ENCODE measurements at regions not wholly inside any gene's neighbourhood (a gene's known extent, or its start where the extent isn't known, plus 50 kb on each side); places are given as distances from the start of the nearest gene placed in this dataset.

DNA sequence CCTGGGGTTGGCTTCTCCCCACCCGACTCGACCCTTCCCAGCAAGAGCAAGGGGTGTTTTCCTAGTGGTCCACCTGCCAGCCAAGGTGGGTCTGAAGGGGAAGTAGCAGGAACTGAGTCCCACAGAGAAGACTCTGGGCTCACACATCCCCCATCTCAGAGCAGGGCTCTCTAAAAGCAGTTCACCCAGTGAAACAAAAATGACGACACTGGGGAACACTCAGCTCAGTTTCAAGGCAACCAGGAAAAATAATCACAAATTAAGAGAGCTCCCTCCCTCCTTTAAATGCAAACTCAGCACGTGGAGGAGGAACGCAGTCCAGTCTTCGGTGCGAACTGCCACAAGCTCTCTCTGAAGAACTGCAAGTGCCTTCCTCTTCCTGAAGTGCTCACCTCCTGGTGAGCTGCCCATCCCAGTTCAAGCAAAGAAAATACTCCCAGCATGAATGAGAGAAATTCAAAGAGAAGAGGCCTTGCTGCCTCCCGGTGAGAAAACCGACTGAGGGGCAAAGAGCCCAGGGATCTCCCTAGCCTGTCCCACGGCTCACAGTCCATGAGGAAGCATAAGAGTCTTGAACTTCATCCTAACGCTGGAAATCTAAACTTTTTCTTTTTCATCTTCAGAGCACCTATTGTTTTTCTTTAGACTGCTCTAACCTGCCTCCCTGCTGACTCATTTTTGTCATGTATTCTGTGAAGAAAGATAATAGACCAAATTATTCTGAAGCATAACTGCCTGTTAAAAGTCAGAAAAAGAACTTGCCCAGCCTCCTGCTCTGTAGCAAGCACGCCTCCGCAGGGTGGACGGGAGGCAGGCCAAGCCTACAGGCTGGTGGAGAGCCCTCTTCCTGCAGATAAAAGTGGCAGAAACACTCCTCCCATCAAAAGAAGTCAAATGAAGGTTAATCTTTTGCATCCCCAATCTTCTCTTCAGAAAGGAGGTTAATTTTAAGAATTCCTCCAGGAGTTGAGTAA is 281.4 kb downstream of the HHIPL2 start:
- Histone ChIP-seq H3K27ac (ENCODE audit: low read depth in 2 of 2, low read length in 1 of 2) (no peak overlapping the region), H3K9me3 (no peaks in the 10 kb centered on the region), H2AFZ (ENCODE audit: low read depth) (no peak overlapping the region), H3K36me3 (replicated peaks in 1 of 2; ENCODE audit: control insufficient read depth in 1 of 2, insufficient read depth in 2 of 2, low read length in 1 of 2) (no peaks in the 10 kb centered on the region), H3K79me2 (ENCODE audit: insufficient read depth) (no peaks in the 10 kb centered on the region), H3K9ac (no peak overlapping the region), H3K4me2 (no peak overlapping the region), H3K27me3 (ENCODE audit: insufficient read depth) (no peaks in the 10 kb centered on the region), H3K4me1 (ENCODE audit: control insufficient read depth in 1 of 2, insufficient read depth in 2 of 2, low read depth in 1 of 2, low read length in 1 of 2) (no peaks in the 10 kb centered on the region), H3F3A (replicated peaks; ENCODE audit: insufficient read depth) (no peaks in the 10 kb centered on the region), H3K9me2 (no peaks in the 10 kb centered on the region), H3K4me3 (ENCODE audit: low read depth in 2 of 2, low read length in 1 of 2) (no peak overlapping the region), H4K20me1 (ENCODE audit: insufficient read depth) (no peaks in the 10 kb centered on the region)
- ChIA-PET POLR2A (no interaction called here), CTCF (interaction anchor here (1.5 kb wide), 1 partner anchor 10 kb away, joined by 3 read pairs; no protein-coding TSS in a partner anchor)
- TF ChIP-seq, protein P1, sequence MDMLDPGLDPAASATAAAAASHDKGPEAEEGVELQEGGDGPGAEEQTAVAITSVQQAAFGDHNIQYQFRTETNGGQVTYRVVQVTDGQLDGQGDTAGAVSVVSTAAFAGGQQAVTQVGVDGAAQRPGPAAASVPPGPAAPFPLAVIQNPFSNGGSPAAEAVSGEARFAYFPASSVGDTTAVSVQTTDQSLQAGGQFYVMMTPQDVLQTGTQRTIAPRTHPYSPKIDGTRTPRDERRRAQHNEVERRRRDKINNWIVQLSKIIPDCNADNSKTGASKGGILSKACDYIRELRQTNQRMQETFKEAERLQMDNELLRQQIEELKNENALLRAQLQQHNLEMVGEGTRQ (IDR thresholded peaks at IDR 0.05; ENCODE audit: borderline replicate concordance, low read depth, low read length): no peak
- TF ChIP-seq RFX5 (IDR thresholded peaks at IDR 0.05; ENCODE audit: low read length): no peak
- TF ChIP-seq, protein P2, sequence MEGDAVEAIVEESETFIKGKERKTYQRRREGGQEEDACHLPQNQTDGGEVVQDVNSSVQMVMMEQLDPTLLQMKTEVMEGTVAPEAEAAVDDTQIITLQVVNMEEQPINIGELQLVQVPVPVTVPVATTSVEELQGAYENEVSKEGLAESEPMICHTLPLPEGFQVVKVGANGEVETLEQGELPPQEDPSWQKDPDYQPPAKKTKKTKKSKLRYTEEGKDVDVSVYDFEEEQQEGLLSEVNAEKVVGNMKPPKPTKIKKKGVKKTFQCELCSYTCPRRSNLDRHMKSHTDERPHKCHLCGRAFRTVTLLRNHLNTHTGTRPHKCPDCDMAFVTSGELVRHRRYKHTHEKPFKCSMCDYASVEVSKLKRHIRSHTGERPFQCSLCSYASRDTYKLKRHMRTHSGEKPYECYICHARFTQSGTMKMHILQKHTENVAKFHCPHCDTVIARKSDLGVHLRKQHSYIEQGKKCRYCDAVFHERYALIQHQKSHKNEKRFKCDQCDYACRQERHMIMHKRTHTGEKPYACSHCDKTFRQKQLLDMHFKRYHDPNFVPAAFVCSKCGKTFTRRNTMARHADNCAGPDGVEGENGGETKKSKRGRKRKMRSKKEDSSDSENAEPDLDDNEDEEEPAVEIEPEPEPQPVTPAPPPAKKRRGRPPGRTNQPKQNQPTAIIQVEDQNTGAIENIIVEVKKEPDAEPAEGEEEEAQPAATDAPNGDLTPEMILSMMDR (IDR thresholded peaks at IDR 0.05): no peak
- no peak for TF ChIP-seq POLR2AphosphoS5 (IDR thresholded peaks at IDR 0.05; ENCODE audit: low read depth, low read length)
- TF ChIP-seq TCF12 (IDR thresholded peaks at IDR 0.05): no peak
- no peak for TF ChIP-seq MXI1 (IDR thresholded peaks at IDR 0.05; ENCODE audit: low read depth, low read length)
- no peak for TF ChIP-seq ELF1 (IDR thresholded peaks at IDR 0.05)
- no peak for TF ChIP-seq RCOR1 (IDR thresholded peaks at IDR 0.05; ENCODE audit: low read length)
- no peak for TF ChIP-seq FOXJ3 (CRISPR knock-in tag; IDR thresholded peaks at IDR 0.05)
- no peak for TF ChIP-seq JUND (IDR thresholded peaks at IDR 0.05)
- TF ChIP-seq SMC3 (IDR thresholded peaks at IDR 0.05; ENCODE audit: low read depth, low read length): no peak
- TF ChIP-seq, protein P3, sequence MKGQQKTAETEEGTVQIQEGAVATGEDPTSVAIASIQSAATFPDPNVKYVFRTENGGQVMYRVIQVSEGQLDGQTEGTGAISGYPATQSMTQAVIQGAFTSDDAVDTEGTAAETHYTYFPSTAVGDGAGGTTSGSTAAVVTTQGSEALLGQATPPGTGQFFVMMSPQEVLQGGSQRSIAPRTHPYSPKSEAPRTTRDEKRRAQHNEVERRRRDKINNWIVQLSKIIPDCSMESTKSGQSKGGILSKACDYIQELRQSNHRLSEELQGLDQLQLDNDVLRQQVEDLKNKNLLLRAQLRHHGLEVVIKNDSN (IDR thresholded peaks at IDR 0.05; ENCODE audit: borderline replicate concordance, low read depth): no peak
- no peak for TF ChIP-seq MAX (IDR thresholded peaks at IDR 0.05; ENCODE audit: low read depth)
- 52% methylated on average over 13 of the region's 14 CpGs for WGBS (ENCODE audit: low lambda C conversion rate)
- no peak for DNase-seq

DNA sequence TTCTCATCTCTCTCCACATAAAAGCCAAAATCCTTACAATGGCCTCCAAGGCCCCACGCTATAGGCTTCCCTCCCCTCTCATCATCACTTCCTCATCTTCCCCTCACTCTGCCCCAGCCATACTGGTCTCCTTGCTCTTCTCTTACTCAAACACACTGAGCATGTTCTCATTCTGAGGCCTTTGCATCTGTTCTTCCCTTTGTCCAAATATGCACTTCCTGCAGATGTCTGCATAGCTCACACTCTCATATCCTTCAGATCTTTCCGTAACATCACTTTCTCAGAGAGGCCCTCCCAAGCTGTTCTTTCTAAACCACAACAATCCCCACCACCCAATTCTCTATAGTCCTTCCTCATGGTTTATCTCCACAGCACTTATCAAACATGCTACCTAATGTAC is 284.1 kb downstream of the HHIPL2 start:
- no peak overlapping the region for H3K27ac ChIP-seq (ENCODE audit: low read depth in 2 of 2, low read length in 1 of 2)
- no peak overlapping the region for H3K4me2 ChIP-seq
- WGBS (ENCODE audit: low lambda C conversion rate): 51% methylated on average over 2 of the region's 2 CpGs
- no peak for DNase-seq
- no peak overlapping the region for H3K4me3 ChIP-seq (ENCODE audit: low read depth in 2 of 2, low read length in 1 of 2)
- H3F3A ChIP-seq (replicated peaks; ENCODE audit: insufficient read depth): no peaks in the 10 kb centered on the region
- no peaks in the 10 kb centered on the region for H3K9me3 ChIP-seq
- no peaks in the 10 kb centered on the region for H3K27me3 ChIP-seq (ENCODE audit: insufficient read depth)
- H3K36me3 ChIP-seq (replicated peaks in 1 of 2; ENCODE audit: control insufficient read depth in 1 of 2, insufficient read depth in 2 of 2, low read length in 1 of 2): no peaks in the 10 kb centered on the region
- H3K4me1 ChIP-seq (ENCODE audit: control insufficient read depth in 1 of 2, insufficient read depth in 2 of 2, low read depth in 1 of 2, low read length in 1 of 2): no peaks in the 10 kb centered on the region
- ChIA-PET CTCF (no interaction called here), POLR2A (no interaction called here)
- no peaks in the 10 kb centered on the region for H3K9me2 ChIP-seq
- H2AFZ ChIP-seq (ENCODE audit: low read depth): no peak overlapping the region
- H4K20me1 ChIP-seq (ENCODE audit: insufficient read depth): no peaks in the 10 kb centered on the region
- H3K79me2 ChIP-seq (ENCODE audit: insufficient read depth): no peaks in the 10 kb centered on the region
- no peak for TF ChIP-seq SMC3 (IDR thresholded peaks at IDR 0.05; ENCODE audit: low read depth, low read length)
- TF ChIP-seq MAX (IDR thresholded peaks at IDR 0.05; ENCODE audit: low read depth): no peak
- TF ChIP-seq GABPA (IDR thresholded peaks at IDR 0.05; ENCODE audit: low read depth): no peak
- no peak for TF ChIP-seq RAD21 (IDR thresholded peaks at IDR 0.05; ENCODE audit: low read length)
- no peak for TF ChIP-seq EZH2phosphoT487 (IDR thresholded peaks at IDR 0.05; ENCODE audit: borderline replicate concordance, low read depth)
- TF ChIP-seq GATA2 (CRISPR knock-in tag; IDR thresholded peaks at IDR 0.05): no peak
- TF ChIP-seq IRF3 (IDR thresholded peaks at IDR 0.05; ENCODE audit: low read depth, low read length): no peak
- no peak overlapping the region for H3K9ac ChIP-seq
